ENCODE measurements at regions not wholly inside any gene's neighbourhood (a gene's known extent, or its start where the extent isn't known, plus 50 kb on each side); places are given as distances from the start of the nearest gene placed in this dataset.

- Histone ChIP-seq H3K4me3 (ENCODE audit: low read depth, low read length) (no peak overlapping the region), H3K9ac (ENCODE audit: low read length) (no peak overlapping the region), H3K36me3 (ENCODE audit: control insufficient read depth, insufficient read depth, low read length) (no peaks in the 10 kb centered on the region), H3K4me1 (ENCODE audit: control insufficient read depth, insufficient read depth, low read length) (no peaks in the 10 kb centered on the region), H3K27me3 (ENCODE audit: control insufficient read depth, insufficient read depth, low read length) (no peaks in the 10 kb centered on the region), H3K27ac (ENCODE audit: low read depth, low read length) (no peak overlapping the region), H3K9me3 (ENCODE audit: control insufficient read depth, insufficient read depth, low read depth, low read length) (peaks cover 7% of the 10 kb centered on the region; the same call in 1 of the 2 replicates)
These were observed 418.0 kb upstream of the SPOCK3 start for GRCh38 chr4:167652267-167652666.

GRCh38 chr4:167688660-167689142 is 403.6 kb upstream of the ANXA10 start:
- H3K27ac ChIP-seq (ENCODE audit: low read depth, low read length): no peak overlapping the region
- H3K4me3 ChIP-seq (ENCODE audit: low read depth, low read length): peak overlapping the region; percentile 61

GRCh38 chr4:167702391-167702790 is 389.9 kb upstream of the ANXA10 start:
- Histone ChIP-seq H3K27me3 (ENCODE audit: control insufficient read depth, insufficient read depth, low read length) (no peaks in the 10 kb centered on the region), H3K4me1 (ENCODE audit: control insufficient read depth, insufficient read depth, low read length) (no peaks in the 10 kb centered on the region), H3K9me3 (ENCODE audit: control insufficient read depth, insufficient read depth, low read depth, low read length) (no peaks in the 10 kb centered on the region), H3K9ac (ENCODE audit: low read length) (no peak overlapping the region), H3K36me3 (ENCODE audit: control insufficient read depth, insufficient read depth, low read length) (no peaks in the 10 kb centered on the region), H3K4me3 (ENCODE audit: low read depth, low read length) (no peak overlapping the region), H3K27ac (ENCODE audit: low read depth, low read length) (no peak overlapping the region)

More at GRCh38 chr4:167688660-167689142, 403.6 kb upstream of the ANXA10 start:
- Histone ChIP-seq H3K4me1 (ENCODE audit: control insufficient read depth, insufficient read depth, low read length) (0 out of 2 replicates have a peak, but pooled peaks cover 3% of the 10 kb centered on the region), H3K9ac (ENCODE audit: low read length) (peak overlapping the region; percentile 23), H3K36me3 (ENCODE audit: control insufficient read depth, insufficient read depth, low read length) (no peaks in the 10 kb centered on the region), H3K9me3 (ENCODE audit: control insufficient read depth, insufficient read depth, low read depth, low read length) (no peaks in the 10 kb centered on the region), H3K27me3 (ENCODE audit: control insufficient read depth, insufficient read depth, low read length) (no peaks in the 10 kb centered on the region)

- Histone ChIP-seq H3K9me3 (ENCODE audit: control insufficient read depth, insufficient read depth, low read depth, low read length) (no peaks in the 10 kb centered on the region), H3K36me3 (ENCODE audit: control insufficient read depth, insufficient read depth, low read length) (no peaks in the 10 kb centered on the region), H3K4me1 (ENCODE audit: control insufficient read depth, insufficient read depth, low read length) (no peaks in the 10 kb centered on the region), H3K4me3 (ENCODE audit: low read depth, low read length) (no peak overlapping the region), H3K27me3 (ENCODE audit: control insufficient read depth, insufficient read depth, low read length) (no peaks in the 10 kb centered on the region), H3K27ac (ENCODE audit: low read depth, low read length) (no peak overlapping the region), H3K9ac (ENCODE audit: low read length) (no peak overlapping the region)
These were observed 380.8 kb upstream of the ANXA10 start for GRCh38 chr4:167711517-167711916.

- Histone ChIP-seq H3K4me3 (ENCODE audit: low read depth, low read length) (no peak overlapping the region), H3K9ac (ENCODE audit: low read length) (no peak overlapping the region), H3K27ac (ENCODE audit: low read depth, low read length) (no peak overlapping the region), H3K9me3 (ENCODE audit: control insufficient read depth, insufficient read depth, low read depth, low read length) (no peaks in the 10 kb centered on the region), H3K4me1 (ENCODE audit: control insufficient read depth, insufficient read depth, low read length) (no peaks in the 10 kb centered on the region), H3K36me3 (ENCODE audit: control insufficient read depth, insufficient read depth, low read length) (no peaks in the 10 kb centered on the region), H3K27me3 (ENCODE audit: control insufficient read depth, insufficient read depth, low read length) (no peaks in the 10 kb centered on the region)
These were observed 378.6 kb upstream of the ANXA10 start for GRCh38 chr4:167713756-167714155.

- no peaks in the 10 kb centered on the region for H3K9me3 ChIP-seq (ENCODE audit: control insufficient read depth, insufficient read depth, low read depth, low read length)
These were observed 377.2 kb upstream of the ANXA10 start for GRCh38 chr4:167715176-167715575.

GRCh38 chr4:167717495-167717894 is 374.8 kb upstream of the ANXA10 start:
- no peak overlapping the region for H3K4me3 ChIP-seq (ENCODE audit: low read depth, low read length)
- no peak overlapping the region for H3K27ac ChIP-seq (ENCODE audit: low read depth, low read length)
- no peaks in the 10 kb centered on the region for H3K36me3 ChIP-seq (ENCODE audit: control insufficient read depth, insufficient read depth, low read length)
- no peak overlapping the region for H3K9ac ChIP-seq (ENCODE audit: low read length)
- H3K4me1 ChIP-seq (ENCODE audit: control insufficient read depth, insufficient read depth, low read length): no peaks in the 10 kb centered on the region
- H3K9me3 ChIP-seq (ENCODE audit: control insufficient read depth, insufficient read depth, low read depth, low read length): no peaks in the 10 kb centered on the region
- H3K27me3 ChIP-seq (ENCODE audit: control insufficient read depth, insufficient read depth, low read length): no peaks in the 10 kb centered on the region

More at GRCh38 chr4:167715176-167715575, 377.2 kb upstream of the ANXA10 start:
- no peaks in the 10 kb centered on the region for H3K27me3 ChIP-seq (ENCODE audit: control insufficient read depth, insufficient read depth, low read length)
- H3K4me3 ChIP-seq (ENCODE audit: low read depth, low read length): no peak overlapping the region
- no peaks in the 10 kb centered on the region for H3K36me3 ChIP-seq (ENCODE audit: control insufficient read depth, insufficient read depth, low read length)
- no peak overlapping the region for H3K27ac ChIP-seq (ENCODE audit: low read depth, low read length)
- H3K9ac ChIP-seq (ENCODE audit: low read length): no peak overlapping the region
- H3K4me1 ChIP-seq (ENCODE audit: control insufficient read depth, insufficient read depth, low read length): no peaks in the 10 kb centered on the region

GRCh38 chr4:167721617-167722486 is 370.5 kb upstream of the ANXA10 start:
- H3K4me3 ChIP-seq (ENCODE audit: low read depth, low read length): no peak overlapping the region
- no peaks in the 10 kb centered on the region for H3K9me3 ChIP-seq (ENCODE audit: control insufficient read depth, insufficient read depth, low read depth, low read length)
- H3K27ac ChIP-seq (ENCODE audit: low read depth, low read length): no peak overlapping the region

GRCh38 chr4:167722487-167722808 is 369.9 kb upstream of the ANXA10 start:
- Histone ChIP-seq H3K27me3 (ENCODE audit: control insufficient read depth, insufficient read depth, low read length) (no peaks in the 10 kb centered on the region), H3K9ac (ENCODE audit: low read length) (no peak overlapping the region), H3K9me3 (ENCODE audit: control insufficient read depth, insufficient read depth, low read depth, low read length) (no peaks in the 10 kb centered on the region), H3K36me3 (ENCODE audit: control insufficient read depth, insufficient read depth, low read length) (no peaks in the 10 kb centered on the region), H3K27ac (ENCODE audit: low read depth, low read length) (no peak overlapping the region), H3K4me1 (ENCODE audit: control insufficient read depth, insufficient read depth, low read length) (no peaks in the 10 kb centered on the region), H3K4me3 (ENCODE audit: low read depth, low read length) (no peak overlapping the region)

More at GRCh38 chr4:167721617-167722486, 370.5 kb upstream of the ANXA10 start:
- Histone ChIP-seq H3K9ac (ENCODE audit: low read length) (no peak overlapping the region), H3K36me3 (ENCODE audit: control insufficient read depth, insufficient read depth, low read length) (no peaks in the 10 kb centered on the region), H3K4me1 (ENCODE audit: control insufficient read depth, insufficient read depth, low read length) (no peaks in the 10 kb centered on the region), H3K27me3 (ENCODE audit: control insufficient read depth, insufficient read depth, low read length) (no peaks in the 10 kb centered on the region)

- Histone ChIP-seq H3K27me3 (ENCODE audit: control insufficient read depth, insufficient read depth, low read length) (no peaks in the 10 kb centered on the region), H3K4me3 (ENCODE audit: low read depth, low read length) (no peak overlapping the region), H3K4me1 (ENCODE audit: control insufficient read depth, insufficient read depth, low read length) (no peaks in the 10 kb centered on the region), H3K36me3 (ENCODE audit: control insufficient read depth, insufficient read depth, low read length) (no peaks in the 10 kb centered on the region), H3K9me3 (ENCODE audit: control insufficient read depth, insufficient read depth, low read depth, low read length) (peaks cover 12% of the 10 kb centered on the region), H3K27ac (ENCODE audit: low read depth, low read length) (no peak overlapping the region), H3K9ac (ENCODE audit: low read length) (no peak overlapping the region)
These were observed 367.4 kb upstream of the ANXA10 start for GRCh38 chr4:167724941-167725340.

GRCh38 chr4:167730769-167731168 is 361.6 kb upstream of the ANXA10 start:
- no peak overlapping the region for H3K27ac ChIP-seq (ENCODE audit: low read depth, low read length)
- peaks cover 32% of the 10 kb centered on the region for H3K9me3 ChIP-seq (ENCODE audit: control insufficient read depth, insufficient read depth, low read depth, low read length)
- no peaks in the 10 kb centered on the region for H3K27me3 ChIP-seq (ENCODE audit: control insufficient read depth, insufficient read depth, low read length)
- H3K9ac ChIP-seq (ENCODE audit: low read length): no peak overlapping the region
- H3K36me3 ChIP-seq (ENCODE audit: control insufficient read depth, insufficient read depth, low read length): no peaks in the 10 kb centered on the region
- H3K4me1 ChIP-seq (ENCODE audit: control insufficient read depth, insufficient read depth, low read length): no peaks in the 10 kb centered on the region
- H3K4me3 ChIP-seq (ENCODE audit: low read depth, low read length): no peak overlapping the region

All from HUES6 (cell line).